Skeletal muscle cell (primary cell): ENCODE measurements at regions not wholly inside any gene's neighbourhood (a gene's known extent, or its start where the extent isn't known, plus 50 kb on each side); places are given as distances from the start of the nearest gene placed in this dataset.
"Not testable (repeated sequence)": the region's sequence is repeated elsewhere in the genome, so short reads cannot be mapped to it uniquely, and the experiment has no call there.

ENCODE experiments used
- DNase-seq: peaks from one replicate; pipeline ENCODE4 v3.0.0-alpha.2; 2010; ENCODE audit warnings: low read depth
- H3K4me3 ChIP-seq: 2 replicates; pipeline ENCODE4 v1.5.1; 2011; ENCODE audit warnings: low read depth, mild to moderate bottlenecking, control low read depth, low read length, moderate library complexity

GRCh38 chr9:10804486-10804885 is 191.7 kb upstream of the PTPRD start:
- no peak for DNase-seq
- no peak overlapping the region for H3K4me3 ChIP-seq

GRCh38 chr9:10806868-10807267 is 194.1 kb upstream of the PTPRD start:
- DNase-seq, result no peak
- H3K4me3 ChIP-seq, result no peak overlapping the region

- no peak for DNase-seq
Observed at GRCh38 chr9:10818206-10818605, 205.4 kb upstream of the PTPRD start.

GRCh38 chr9:10835791-10836463 is 223.1 kb upstream of the PTPRD start:
- DNase-seq, result no peak
- H3K4me3 ChIP-seq, result no peak overlapping the region

More at GRCh38 chr9:10818206-10818605, 205.4 kb upstream of the PTPRD start:
- H3K4me3 ChIP-seq, result no peak overlapping the region

- no peak for DNase-seq
- no peak overlapping the region for H3K4me3 ChIP-seq
Observed at GRCh38 chr9:10843151-10843550, 230.3 kb upstream of the PTPRD start.

GRCh38 chr9:10855847-10856246 is 243.0 kb upstream of the PTPRD start:
- no peak for DNase-seq
- H3K4me3 ChIP-seq, result no peak overlapping the region

GRCh38 chr9:10858817-10859216 is 246.0 kb upstream of the PTPRD start:
- no peak for DNase-seq
- no peak overlapping the region for H3K4me3 ChIP-seq

- no peak for DNase-seq
- no peak overlapping the region for H3K4me3 ChIP-seq
Observed at GRCh38 chr9:10863476-10863875, 250.7 kb upstream of the PTPRD start.

GRCh38 chr9:10867194-10867593 is 254.4 kb upstream of the PTPRD start:
- DNase-seq, result no peak
- H3K4me3 ChIP-seq, result no peak overlapping the region

- DNase-seq, result no peak
- no peak overlapping the region for H3K4me3 ChIP-seq
Observed at GRCh38 chr9:10869687-10870086, 256.9 kb upstream of the PTPRD start.

- no peak for DNase-seq
- no peak overlapping the region for H3K4me3 ChIP-seq
Observed at GRCh38 chr9:10873999-10874398, 261.2 kb upstream of the PTPRD start.

- no peak overlapping the region for H3K4me3 ChIP-seq
- DNase-seq, result peak; percentile 6
Observed at GRCh38 chr9:10875752-10876151, 262.9 kb upstream of the PTPRD start.

GRCh38 chr9:10876333-10876732 is 263.5 kb upstream of the PTPRD start:
- DNase-seq, result peak; percentile 14
- no peak overlapping the region for H3K4me3 ChIP-seq

GRCh38 chr9:10890266-10890665 is 277.5 kb upstream of the PTPRD start:
- H3K4me3 ChIP-seq, DNase-seq: not testable (repeated sequence)

- DNase-seq, result no peak
- H3K4me3 ChIP-seq, result no peak overlapping the region
Observed at GRCh38 chr9:10899509-10899908, 286.7 kb upstream of the PTPRD start.

- DNase-seq, result no peak
Observed at GRCh38 chr9:10903969-10904368, 291.2 kb upstream of the PTPRD start.

GRCh38 chr9:10910779-10911178 is 298.0 kb upstream of the PTPRD start:
- H3K4me3 ChIP-seq, result no peak overlapping the region
- DNase-seq, result no peak

More at GRCh38 chr9:10903969-10904368, 291.2 kb upstream of the PTPRD start:
- no peak overlapping the region for H3K4me3 ChIP-seq

- DNase-seq, result no peak
- H3K4me3 ChIP-seq, result no peak overlapping the region
Observed at GRCh38 chr9:10911373-10911772, 298.6 kb upstream of the PTPRD start.

GRCh38 chr9:10917001-10917400 is 304.2 kb upstream of the PTPRD start:
- no peak overlapping the region for H3K4me3 ChIP-seq
- no peak for DNase-seq

- DNase-seq, result no peak
- no peak overlapping the region for H3K4me3 ChIP-seq
Observed at GRCh38 chr9:10921671-10922070, 308.9 kb upstream of the PTPRD start.

GRCh38 chr9:10925896-10926295 is 313.1 kb upstream of the PTPRD start:
- no peak for DNase-seq
- H3K4me3 ChIP-seq, result no peak overlapping the region

- no peak for DNase-seq
- H3K4me3 ChIP-seq, result no peak overlapping the region
Observed at GRCh38 chr9:10928372-10928771, 315.6 kb upstream of the PTPRD start.
